Astrocyte of the cerebellum (primary cell): ENCODE measurements at regions not wholly inside any gene's neighbourhood (a gene's known extent, or its start where the extent isn't known, plus 50 kb on each side); places are given as distances from the start of the nearest gene placed in this dataset.

Experiments used
- DNase-seq: peaks from one replicate; pipeline ENCODE4 v3.0.0-alpha.2; 2011; ENCODE audit warnings: low read depth
- H3K4me3 ChIP-seq: 2 replicates; pipeline ENCODE4 v1.5.1; 2011; ENCODE audit warnings: mild to moderate bottlenecking, low read depth, low read length, moderate library complexity
- in situ Hi-C: cut with HindIII; loops from 2 replicates; pipeline ENCODE4 v1.10.0; 2017; ENCODE audit warnings: low sequenced_read_pairs
- TF ChIP-seq, protein P1 (sequence below): IDR thresholded peaks from 2 replicates; pipeline ENCODE4 v1.5.1; 2012; ENCODE audit warnings: low read length, low read depth, moderate library complexity, mild to moderate bottlenecking; ENCODE audit errors: missing control alignments

DNA sequence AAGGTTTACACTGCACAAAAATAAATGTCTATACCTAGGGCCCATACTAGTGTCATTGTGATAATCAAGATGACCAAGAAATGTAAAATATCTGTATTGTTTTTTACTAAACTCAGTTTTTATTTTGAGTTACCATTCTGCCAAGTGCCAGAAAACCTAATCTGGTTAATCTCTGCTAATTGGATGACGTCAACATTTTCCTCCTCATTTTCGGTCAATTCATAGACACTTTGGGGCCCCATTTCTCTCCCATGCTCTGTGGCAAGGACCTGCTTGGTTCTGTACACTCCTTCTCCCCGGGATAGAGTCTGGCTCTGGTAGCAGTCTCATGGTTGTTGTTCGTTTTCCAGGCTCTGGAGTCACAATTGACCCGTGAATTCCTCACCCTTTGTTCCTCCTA lies 186.5 kb upstream of the TCF4 start:
- in situ Hi-C loops: no loop called here
- DNase-seq: no peak

DNA sequence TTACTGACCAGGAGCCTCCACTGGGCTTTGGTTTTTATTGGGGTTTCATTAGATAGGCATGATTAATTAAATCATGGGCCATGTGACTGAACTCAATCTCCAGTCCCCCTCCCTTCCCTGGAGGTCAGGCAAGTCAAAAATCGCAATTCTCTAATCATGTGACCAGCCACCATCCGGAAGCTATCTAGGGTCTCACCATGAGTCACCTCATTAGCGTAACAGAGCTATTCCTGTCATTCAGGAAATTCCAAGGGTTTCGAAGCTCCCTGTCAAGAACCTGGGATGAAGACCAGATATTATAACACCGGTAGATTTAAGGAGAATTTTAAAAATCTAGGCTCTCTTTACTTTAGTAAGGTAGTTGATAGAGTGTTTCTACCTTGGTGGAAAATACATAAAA lies 180.3 kb upstream of the TCF4 start:
- no peak for DNase-seq

More for the DNA sequence above, 186.5 kb upstream of the TCF4 start:
- TF ChIP-seq, protein P1, sequence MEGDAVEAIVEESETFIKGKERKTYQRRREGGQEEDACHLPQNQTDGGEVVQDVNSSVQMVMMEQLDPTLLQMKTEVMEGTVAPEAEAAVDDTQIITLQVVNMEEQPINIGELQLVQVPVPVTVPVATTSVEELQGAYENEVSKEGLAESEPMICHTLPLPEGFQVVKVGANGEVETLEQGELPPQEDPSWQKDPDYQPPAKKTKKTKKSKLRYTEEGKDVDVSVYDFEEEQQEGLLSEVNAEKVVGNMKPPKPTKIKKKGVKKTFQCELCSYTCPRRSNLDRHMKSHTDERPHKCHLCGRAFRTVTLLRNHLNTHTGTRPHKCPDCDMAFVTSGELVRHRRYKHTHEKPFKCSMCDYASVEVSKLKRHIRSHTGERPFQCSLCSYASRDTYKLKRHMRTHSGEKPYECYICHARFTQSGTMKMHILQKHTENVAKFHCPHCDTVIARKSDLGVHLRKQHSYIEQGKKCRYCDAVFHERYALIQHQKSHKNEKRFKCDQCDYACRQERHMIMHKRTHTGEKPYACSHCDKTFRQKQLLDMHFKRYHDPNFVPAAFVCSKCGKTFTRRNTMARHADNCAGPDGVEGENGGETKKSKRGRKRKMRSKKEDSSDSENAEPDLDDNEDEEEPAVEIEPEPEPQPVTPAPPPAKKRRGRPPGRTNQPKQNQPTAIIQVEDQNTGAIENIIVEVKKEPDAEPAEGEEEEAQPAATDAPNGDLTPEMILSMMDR: no peak
- H3K4me3 ChIP-seq: no peak overlapping the region

DNA sequence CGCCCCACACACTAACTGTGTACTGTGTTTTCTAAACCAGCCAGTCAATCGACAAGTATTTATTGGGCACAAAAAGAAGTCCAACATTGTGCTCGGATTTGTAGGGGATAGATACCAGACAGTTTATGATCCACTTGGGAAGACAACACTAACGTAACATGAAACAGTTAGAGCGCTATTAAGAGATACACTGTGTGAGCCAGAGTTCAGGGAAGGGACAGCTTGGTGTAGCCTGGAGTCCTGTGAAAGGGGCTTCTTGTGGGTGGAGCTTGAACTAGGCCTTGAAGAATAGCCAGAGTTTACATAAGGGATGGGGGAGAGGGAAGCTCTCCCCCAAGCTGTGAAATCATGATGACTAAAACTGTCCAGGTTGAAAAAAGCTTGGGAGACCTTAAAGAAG lies 176.4 kb upstream of the TCF4 start:
- TF ChIP-seq, protein P1: no peak
- in situ Hi-C loops: no loop called here
- DNase-seq: no peak
- no peak overlapping the region for H3K4me3 ChIP-seq

More for the DNA sequence above, 180.3 kb upstream of the TCF4 start:
- H3K4me3 ChIP-seq: no peak overlapping the region
- TF ChIP-seq, protein P1: no peak
- in situ Hi-C loops: no loop called here

DNA sequence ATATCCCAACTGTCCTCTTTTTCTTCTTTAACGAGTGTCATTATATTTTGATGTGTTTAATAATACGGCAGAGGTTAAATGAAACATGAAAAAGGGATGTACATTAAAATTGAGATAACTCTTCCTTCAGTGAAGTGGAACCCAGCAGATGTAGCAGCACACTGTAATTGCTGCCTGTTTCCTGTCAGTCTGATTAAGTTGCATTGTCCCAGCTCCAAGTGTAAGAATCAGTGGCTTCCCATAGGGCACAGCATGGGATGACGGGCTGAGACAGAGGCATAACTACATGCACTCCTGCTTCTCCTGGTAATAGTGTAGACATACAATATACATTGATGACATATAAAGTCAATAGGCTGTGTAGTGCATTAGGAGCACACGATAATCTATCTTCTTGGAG lies 175.8 kb upstream of the TCF4 start:
- no peak for DNase-seq
- TF ChIP-seq, protein P1: no peak
- no peak overlapping the region for H3K4me3 ChIP-seq
- in situ Hi-C loops: no loop called here

DNA sequence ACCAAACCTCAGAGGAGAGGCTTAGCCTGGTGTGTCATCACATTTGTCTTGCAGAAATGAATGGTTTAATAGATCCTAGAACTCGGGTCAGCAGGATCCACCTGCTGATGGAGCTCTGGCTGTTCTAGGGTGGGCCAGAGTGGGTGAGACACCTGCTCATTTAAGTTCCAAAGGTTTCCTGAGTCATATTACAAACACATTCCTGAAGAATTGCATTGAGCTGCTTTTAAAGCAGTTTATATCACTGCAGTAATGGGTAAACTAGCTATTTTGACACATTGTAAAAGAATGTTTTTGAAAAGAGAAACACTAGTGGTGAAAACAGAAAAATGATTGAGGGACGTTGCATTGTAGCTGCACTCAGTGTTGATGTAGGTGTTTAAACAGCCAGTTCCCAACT lies 175.3 kb upstream of the TCF4 start:
- TF ChIP-seq, protein P1: no peak
- in situ Hi-C loops: no loop called here
- DNase-seq: no peak
- H3K4me3 ChIP-seq: no peak overlapping the region

DNA sequence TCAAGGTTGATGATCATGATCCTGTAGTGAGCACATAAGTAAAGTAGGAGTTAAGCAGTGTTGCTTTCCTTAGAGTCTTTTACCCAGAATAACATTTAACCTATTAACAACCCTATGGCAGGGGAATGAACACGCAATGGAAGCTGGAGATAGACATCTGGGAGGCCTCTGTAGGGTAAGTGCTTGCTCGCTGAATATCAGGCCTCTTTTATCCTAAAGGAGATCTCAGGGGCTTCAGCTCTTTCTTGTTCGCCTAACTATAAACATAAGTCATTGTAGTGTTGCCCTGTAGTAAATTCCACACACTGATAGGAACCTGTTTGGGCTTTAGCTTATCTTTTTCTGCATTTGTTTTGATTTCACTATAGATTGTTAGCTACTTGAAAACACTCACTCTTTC lies 174.4 kb upstream of the TCF4 start:
- in situ Hi-C loops: no loop called here
- H3K4me3 ChIP-seq: no peak overlapping the region
- TF ChIP-seq, protein P1: no peak
- DNase-seq: no peak
